H9 (cell line): ENCODE measurements at regions not wholly inside any gene's neighbourhood (a gene's known extent, or its start where the extent isn't known, plus 50 kb on each side); places are given as distances from the start of the nearest gene placed in this dataset.

Source experiments
- DNase-seq: peaks from one replicate; pipeline ENCODE4 v3.0.0-alpha.2; 2017
- H2AFZ ChIP-seq: one replicate; pipeline ENCODE4 v1.6.1; 2013; ENCODE audit warnings: mild to moderate bottlenecking, low read length, control low read depth, moderate library complexity
- H2AK5ac ChIP-seq: 2 replicates; pipeline ENCODE4 v1.6.1; 2013; ENCODE audit warnings: low read length, control low read depth, mixed read lengths; ENCODE audit not compliant: insufficient read length
- H2BK120ac ChIP-seq: one replicate; pipeline ENCODE4 v1.6.1; 2013; ENCODE audit warnings: low read depth, mild to moderate bottlenecking, low read length, control low read depth, inconsistent platforms; ENCODE audit not compliant: poor library complexity, severe bottlenecking
- H2BK12ac ChIP-seq: 2 replicates; pipeline ENCODE4 v1.6.1; 2013; ENCODE audit warnings: low read length, control low read depth, mixed read lengths, low read depth; ENCODE audit not compliant: insufficient read length
- H2BK15ac ChIP-seq: 2 replicates; pipeline ENCODE4 v1.6.1; 2013; ENCODE audit warnings: low read depth, low read length, control low read depth
- H2BK20ac ChIP-seq: one replicate; pipeline ENCODE4 v1.6.1; 2013; ENCODE audit warnings: low read depth, mild to moderate bottlenecking, low read length, control low read depth, inconsistent platforms; ENCODE audit not compliant: poor library complexity, severe bottlenecking
- H2BK5ac ChIP-seq: 2 replicates; pipeline ENCODE4 v1.6.1; 2013; ENCODE audit warnings: low read length, control low read depth, mixed read lengths; ENCODE audit not compliant: insufficient read length
- H3K14ac ChIP-seq: 2 replicates; pipeline ENCODE4 v1.6.1; 2013; ENCODE audit warnings: low read length, control low read depth; ENCODE audit not compliant: insufficient read depth
- H3K18ac ChIP-seq: 2 replicates; pipeline ENCODE4 v1.6.1; 2013; ENCODE audit warnings: low read depth, mild to moderate bottlenecking, mixed read lengths, low read length, control low read depth; ENCODE audit not compliant: insufficient read length
- H3K23ac ChIP-seq: 2 replicates; pipeline ENCODE4 v1.6.1; 2013; ENCODE audit warnings: low read length, control low read depth, mixed read lengths, low read depth; ENCODE audit not compliant: insufficient read length
- H3K23me2 ChIP-seq: 2 replicates; pipeline ENCODE4 v1.6.1; 2013; ENCODE audit warnings: low read depth, mild to moderate bottlenecking, mixed read lengths, low read length, control low read depth; ENCODE audit not compliant: insufficient read length, poor library complexity, severe bottlenecking
- H3K27ac ChIP-seq: 2 replicates; pipeline ENCODE4 v1.5.1; 2013; ENCODE audit warnings: low read length, control low read depth, mixed read lengths, low read depth; ENCODE audit not compliant: insufficient read length
- H3K27me3 ChIP-seq: 2 replicates; pipeline ENCODE4 v1.6.1; 2013; ENCODE audit warnings: low read length, control low read depth, inconsistent platforms; ENCODE audit not compliant: insufficient read depth
- H3K4ac ChIP-seq: 2 replicates; pipeline ENCODE4 v1.6.1; 2013; ENCODE audit warnings: low read depth, mild to moderate bottlenecking, control low read depth, inconsistent platforms, low read length, moderate library complexity
- H3K4me1 ChIP-seq: 2 replicates; pipeline ENCODE4 v1.6.1; 2013; ENCODE audit warnings: low read length, control low read depth, inconsistent platforms; ENCODE audit not compliant: insufficient read depth
- H3K4me2 ChIP-seq: 2 replicates; pipeline ENCODE4 v1.6.1; 2013; ENCODE audit warnings: low read length, control low read depth, mixed read lengths; ENCODE audit not compliant: insufficient read length, insufficient read depth
- H3K56ac ChIP-seq: 2 replicates; pipeline ENCODE4 v1.6.1; 2013; ENCODE audit warnings: low read depth, mild to moderate bottlenecking, mixed read lengths, low read length, control low read depth; ENCODE audit not compliant: insufficient read length
- H3K79me1 ChIP-seq: 2 replicates; pipeline ENCODE4 v1.6.1; 2013; ENCODE audit warnings: low read depth, mild to moderate bottlenecking, moderate library complexity, low read length, control low read depth, inconsistent platforms; ENCODE audit not compliant: insufficient read depth, poor library complexity, severe bottlenecking
- H3K79me2 ChIP-seq: 2 replicates; pipeline ENCODE4 v1.6.1; 2013; ENCODE audit warnings: low read length, control low read depth, inconsistent platforms; ENCODE audit not compliant: insufficient read depth
- H3K9ac ChIP-seq: 2 replicates; pipeline ENCODE4 v1.6.1; 2013; ENCODE audit warnings: low read length, control low read depth, mixed read lengths; ENCODE audit not compliant: insufficient read length; ENCODE audit errors: extremely low read depth
- H3K9me3 ChIP-seq: one replicate; pipeline ENCODE4 v1.6.1; 2013; ENCODE audit warnings: low read depth, low read length, inconsistent platforms; ENCODE audit not compliant: control insufficient read depth
- H3T11ph ChIP-seq: one replicate; pipeline ENCODE4 v1.6.1; 2013; ENCODE audit warnings: mild to moderate bottlenecking, low read length, control low read depth, inconsistent platforms
- H4K20me1 ChIP-seq: one replicate; pipeline ENCODE4 v1.6.1; 2013; ENCODE audit not compliant: control insufficient read depth, insufficient read length, insufficient read depth
- H4K5ac ChIP-seq: 2 replicates; pipeline ENCODE4 v1.6.1; 2013; ENCODE audit warnings: low read depth, mild to moderate bottlenecking, mixed read lengths, low read length, control low read depth; ENCODE audit not compliant: insufficient read length
- H4K8ac ChIP-seq: replicated peaks from 2 replicates; pipeline ENCODE4 v1.6.1; 2013; ENCODE audit warnings: low read length, control low read depth, mixed read lengths, low read depth; ENCODE audit not compliant: insufficient read length
- H4K91ac ChIP-seq: 2 replicates; pipeline ENCODE4 v1.6.1; 2013; ENCODE audit warnings: low read depth, mild to moderate bottlenecking, moderate library complexity, mixed read lengths, low read length, control low read depth; ENCODE audit not compliant: insufficient read length
- H3K27ac Mint-ChIP-seq, 3 experiments: 2 replicates in 2 of 3; 3 replicates in 1 of 3; pipeline ENCODE4 v1.8.0; 2020 to 2021; ENCODE audit warnings: mixed read lengths in 3 of 3, mild to moderate bottlenecking in 1 of 3, moderate library complexity in 1 of 3
- H3K27me3 Mint-ChIP-seq: 2 replicates; pipeline ENCODE4 v1.8.0; 2021; ENCODE audit warnings: low read depth, mild to moderate bottlenecking, moderate library complexity, mixed read lengths
- H3K36me3 Mint-ChIP-seq, 3 experiments: 2 replicates in 2 of 3; 3 replicates in 1 of 3; pipeline ENCODE4 v1.8.0; 2020 to 2021; ENCODE audit warnings: low read depth in 3 of 3, mixed read lengths in 3 of 3; ENCODE audit not compliant: insufficient read depth in 1 of 3
- H3K4me1 Mint-ChIP-seq, 2 experiments: 2 replicates each; pipeline ENCODE4 v1.8.0; 2020; ENCODE audit warnings: mixed read lengths in 2 of 2
- H3K4me3 Mint-ChIP-seq, 2 experiments: 2 replicates in 1 of 2; 3 replicates in 1 of 2; pipeline ENCODE4 v1.8.0; 2020 to 2021; ENCODE audit warnings: mild to moderate bottlenecking in 2 of 2, mixed read lengths in 2 of 2, moderate library complexity in 1 of 2
- H3K9me3 Mint-ChIP-seq, 2 experiments: 2 replicates in 1 of 2; 3 replicates in 1 of 2; pipeline ENCODE4 v1.8.0; 2020; ENCODE audit warnings: mild to moderate bottlenecking in 2 of 2, mixed read lengths in 2 of 2, moderate library complexity in 1 of 2
- WGBS: extraction: QIAGEN DNeasy Blood & Tissue Kit; methylation state at CpG from one replicate; pipeline ENCODE4 v1.1.7; 2013; ENCODE audit warnings: missing lambda C conversion rate, low lambda C conversion rate, mixed read lengths; ENCODE audit not compliant: insufficient read length; ENCODE audit errors: extremely low coverage; 5-methylcytosine and 5-hydroxymethylcytosine counted together
- TF ChIP-seq, protein P1 (sequence below): fragments of 200-600 bp; sonication (generic); conservative IDR thresholded peaks from 3 replicates; pipeline ENCODE4 v1.8.0; 2021; ENCODE audit warnings: antibody characterized with exemption, mild to moderate bottlenecking

DNA sequence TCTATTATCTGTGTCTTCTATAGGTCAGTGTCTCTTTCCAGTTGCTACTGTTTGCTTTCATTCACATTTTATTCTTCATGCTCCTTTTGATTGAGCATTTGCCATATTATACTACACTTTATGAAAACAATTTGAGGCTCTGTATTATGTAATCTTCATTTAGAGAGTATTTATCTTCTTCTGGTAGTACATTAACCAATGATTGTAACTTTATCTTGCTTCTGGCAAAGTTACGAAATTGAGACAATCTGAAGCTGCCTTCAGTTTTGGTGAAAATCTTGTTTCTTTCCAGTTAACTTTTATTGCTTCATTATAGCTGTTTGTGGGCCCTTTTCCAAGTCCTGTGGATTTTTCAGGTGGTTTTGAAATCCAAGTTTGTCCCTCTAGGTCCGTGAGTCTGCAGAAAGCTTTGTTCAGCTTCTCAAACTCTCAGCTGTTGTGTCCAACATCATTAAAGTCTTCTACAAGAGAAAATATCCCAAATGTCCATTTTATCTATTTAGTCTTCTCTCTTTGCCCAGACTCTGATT lies 1255.4 kb upstream of the SPRY2 start:
- no peak overlapping the region for H2BK20ac ChIP-seq
- H3K56ac ChIP-seq: no peak overlapping the region
- TF ChIP-seq, protein P1, sequence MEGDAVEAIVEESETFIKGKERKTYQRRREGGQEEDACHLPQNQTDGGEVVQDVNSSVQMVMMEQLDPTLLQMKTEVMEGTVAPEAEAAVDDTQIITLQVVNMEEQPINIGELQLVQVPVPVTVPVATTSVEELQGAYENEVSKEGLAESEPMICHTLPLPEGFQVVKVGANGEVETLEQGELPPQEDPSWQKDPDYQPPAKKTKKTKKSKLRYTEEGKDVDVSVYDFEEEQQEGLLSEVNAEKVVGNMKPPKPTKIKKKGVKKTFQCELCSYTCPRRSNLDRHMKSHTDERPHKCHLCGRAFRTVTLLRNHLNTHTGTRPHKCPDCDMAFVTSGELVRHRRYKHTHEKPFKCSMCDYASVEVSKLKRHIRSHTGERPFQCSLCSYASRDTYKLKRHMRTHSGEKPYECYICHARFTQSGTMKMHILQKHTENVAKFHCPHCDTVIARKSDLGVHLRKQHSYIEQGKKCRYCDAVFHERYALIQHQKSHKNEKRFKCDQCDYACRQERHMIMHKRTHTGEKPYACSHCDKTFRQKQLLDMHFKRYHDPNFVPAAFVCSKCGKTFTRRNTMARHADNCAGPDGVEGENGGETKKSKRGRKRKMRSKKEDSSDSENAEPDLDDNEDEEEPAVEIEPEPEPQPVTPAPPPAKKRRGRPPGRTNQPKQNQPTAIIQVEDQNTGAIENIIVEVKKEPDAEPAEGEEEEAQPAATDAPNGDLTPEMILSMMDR: no peak
- no peaks in the 10 kb centered on the region for H3K23me2 ChIP-seq
- H3K9me3 Mint-ChIP-seq: no peaks in the 10 kb centered on the region
- H3K36me3 Mint-ChIP-seq: no peaks in the 10 kb centered on the region; a peak in 1 of 7 replicates
- no peak for DNase-seq
- no CpG with 5 or more reads among the region's 2 CpGs for WGBS
- no peak overlapping the region for H3K4ac ChIP-seq
- H3K18ac ChIP-seq: no peak overlapping the region
- no peaks in the 10 kb centered on the region for H4K20me1 ChIP-seq
- H2AK5ac ChIP-seq: no peak overlapping the region
- no peak overlapping the region for H3K14ac ChIP-seq
- no peaks in the 10 kb centered on the region for H3K79me2 ChIP-seq
- no peak overlapping the region for H2AFZ ChIP-seq
- no peaks in the 10 kb centered on the region for H3K79me1 ChIP-seq
- no peaks in the 10 kb centered on the region for H3K4me1 ChIP-seq
- H3T11ph ChIP-seq: no peak overlapping the region
- no peak overlapping the region for H3K4me3 Mint-ChIP-seq
- no peak overlapping the region for H3K27ac ChIP-seq
- no peaks in the 10 kb centered on the region for H3K9me3 ChIP-seq
- no peak overlapping the region for H3K4me2 ChIP-seq
- H2BK120ac ChIP-seq: no peak overlapping the region
- H3K9ac ChIP-seq: no peak overlapping the region
- no peak overlapping the region for H4K5ac ChIP-seq
- no peak overlapping the region for H2BK12ac ChIP-seq
- H3K27me3 Mint-ChIP-seq: no peaks in the 10 kb centered on the region
- H4K8ac ChIP-seq: no peak overlapping the region
- H3K27ac Mint-ChIP-seq: no peak overlapping the region
- no peak overlapping the region for H3K23ac ChIP-seq
- H3K27me3 ChIP-seq: no peaks in the 10 kb centered on the region
- H2BK15ac ChIP-seq: no peak overlapping the region
- no peak overlapping the region for H4K91ac ChIP-seq
- H2BK5ac ChIP-seq: no peak overlapping the region
- no peaks in the 10 kb centered on the region; a peak in 2 of 4 replicates for H3K4me1 Mint-ChIP-seq
